CD4-positive, CD25-positive, alpha-beta regulatory T cell (primary cell): ENCODE measurements at regions not wholly inside any gene's neighbourhood (a gene's known extent, or its start where the extent isn't known, plus 50 kb on each side); places are given as distances from the start of the nearest gene placed in this dataset.
"Not testable (repeated sequence)": the region's sequence is repeated elsewhere in the genome, so short reads cannot be mapped to it uniquely, and the experiment has no call there.

Experiments used
- ATAC-seq, 2 donors: fragments of 150-1000 bp; cut with Tn5 transposase; one replicate each; pipeline ENCODE4 v1.10.0; 2021; ENCODE audit warnings: low read depth in 2 of 2, moderate number of reproducible peaks in 2 of 2, moderate library complexity in 1 of 2
- DNase-seq, 3 donors: peaks; one replicate each; pipeline versions ENCODE4 v3.0.0 to v3.0.0-alpha.2; 2012 to 2022; ENCODE audit warnings: mixed read lengths in 1 of 3
- H3K27ac ChIP-seq: one replicate; pipeline ENCODE4 v1.7.0; 2013; ENCODE audit warnings: mild to moderate bottlenecking, low read length; ENCODE audit not compliant: insufficient read depth, poor library complexity, severe bottlenecking
- H3K27me3 ChIP-seq: one replicate; pipeline ENCODE4 v1.7.0; 2013; ENCODE audit warnings: low read length; ENCODE audit not compliant: control insufficient read depth, insufficient read depth
- H3K36me3 ChIP-seq: one replicate; pipeline ENCODE4 v1.7.0; 2013; ENCODE audit warnings: mild to moderate bottlenecking, low read length, moderate library complexity; ENCODE audit not compliant: control insufficient read depth, insufficient read depth
- H3K4me1 ChIP-seq: 2 replicates; pipeline ENCODE4 v1.7.0; 2013; ENCODE audit warnings: mild to moderate bottlenecking, low read length; ENCODE audit not compliant: insufficient read depth, control insufficient read depth, poor library complexity, severe bottlenecking
- H3K4me3 ChIP-seq: one replicate; pipeline ENCODE4 v1.7.0; 2013; ENCODE audit warnings: low read depth, mild to moderate bottlenecking, low read length, moderate library complexity
- H3K9me3 ChIP-seq, 2 experiments: 1 replicate in 1 of 2; 2 replicates in 1 of 2; pipeline ENCODE4 v1.7.0; 2013; ENCODE audit warnings: low read length in 2 of 2, mild to moderate bottlenecking in 1 of 2, moderate library complexity in 1 of 2; ENCODE audit not compliant: control insufficient read depth in 2 of 2
- H3K27ac Mint-ChIP-seq, 3 donors: one replicate each; pipeline ENCODE4 v1.8.0; 2020 to 2022; ENCODE audit warnings: mild to moderate bottlenecking in 3 of 3, mixed read lengths in 3 of 3, moderate library complexity in 2 of 3
- H3K27me3 Mint-ChIP-seq: one replicate; pipeline ENCODE4 v1.8.0; 2022; ENCODE audit warnings: mild to moderate bottlenecking, mixed read lengths
- H3K36me3 Mint-ChIP-seq: one replicate; pipeline ENCODE4 v1.8.0; 2020; ENCODE audit warnings: mixed read lengths
- H3K4me1 Mint-ChIP-seq, 4 donors: one replicate each; pipeline ENCODE4 v1.8.0; 2020 to 2022; ENCODE audit warnings: mixed read lengths in 4 of 4, mild to moderate bottlenecking in 1 of 4
- H3K4me3 Mint-ChIP-seq, 4 donors: one replicate each; pipeline ENCODE4 v1.8.0; 2020 to 2022; ENCODE audit warnings: mild to moderate bottlenecking in 4 of 4, mixed read lengths in 4 of 4, moderate library complexity in 3 of 4
- H3K9me3 Mint-ChIP-seq, 7 donors: one replicate each; pipeline ENCODE4 v1.8.0; 2020 to 2022; ENCODE audit warnings: mixed read lengths in 7 of 7, mild to moderate bottlenecking in 3 of 7, moderate library complexity in 2 of 7

DNA sequence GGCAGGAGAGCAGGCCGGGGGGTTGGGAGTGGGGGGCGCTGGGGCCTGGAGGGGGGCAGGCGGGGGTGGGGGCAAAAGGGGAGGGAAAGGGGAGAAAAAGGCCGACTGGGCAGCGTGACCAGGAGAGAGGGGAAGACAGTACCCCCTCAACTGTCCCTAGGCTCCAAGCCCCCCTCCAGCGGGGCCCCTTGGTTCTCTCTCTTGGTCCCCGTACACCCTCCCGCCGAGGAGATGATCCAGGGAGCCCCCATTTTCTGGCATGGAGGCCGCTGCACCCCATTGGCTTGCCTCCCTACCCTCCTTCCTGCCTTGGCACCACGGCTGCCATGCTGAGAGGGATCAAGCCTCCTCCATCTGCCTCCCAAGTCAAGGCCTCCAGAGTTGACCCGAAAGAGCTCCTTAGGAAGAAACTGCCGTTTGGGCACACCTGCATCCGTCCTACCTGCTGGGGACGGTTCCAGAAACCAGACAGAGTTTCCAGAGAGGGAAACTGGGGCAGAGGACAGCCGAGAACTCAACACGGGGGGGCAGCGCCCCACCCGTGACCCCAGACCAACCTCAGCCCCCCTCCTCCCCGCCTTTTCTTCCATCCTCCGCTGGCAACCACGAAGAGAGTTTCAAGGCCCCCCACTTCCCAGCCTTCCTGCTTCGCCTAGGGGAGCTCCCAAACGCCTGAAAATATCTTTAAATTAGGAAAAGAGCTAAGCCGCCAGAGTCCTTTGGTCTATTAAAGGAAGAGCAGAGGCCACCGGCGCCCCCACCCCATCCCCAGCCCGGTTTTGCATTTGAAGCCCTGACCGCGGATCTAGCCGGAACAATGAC lies 155.9 kb downstream of the CRLF3 start:
- H3K4me3 ChIP-seq, DNase-seq, H3K4me1 ChIP-seq, H3K36me3 ChIP-seq, H3K27me3 Mint-ChIP-seq, H3K9me3 ChIP-seq, H3K4me1 Mint-ChIP-seq, H3K27ac ChIP-seq, ATAC-seq, H3K9me3 Mint-ChIP-seq, H3K27me3 ChIP-seq, H3K36me3 Mint-ChIP-seq: not testable (repeated sequence)
- Mint-ChIP-seq H3K4me3 (peak overlapping the region in 3 of 4 donors; percentile 58 to 68 (median 59)), H3K27ac (peak overlapping the region in 1 of 3 donors; percentile 80)

GRCh38 chr17:30667657-30668359 lies 156.7 kb downstream of the CRLF3 start:
- not testable (repeated sequence) for H3K27ac ChIP-seq, H3K36me3 Mint-ChIP-seq, H3K4me3 ChIP-seq, H3K27me3 ChIP-seq, H3K27me3 Mint-ChIP-seq, H3K9me3 ChIP-seq, H3K27ac Mint-ChIP-seq, H3K4me1 Mint-ChIP-seq, H3K36me3 ChIP-seq, H3K4me1 ChIP-seq, H3K9me3 Mint-ChIP-seq
- DNase-seq (peak in 1 of 3 donors; percentile 3), ATAC-seq (peak; percentile 64 to 67)
- H3K4me3 Mint-ChIP-seq, result peak overlapping the region in 1 of 4 donors; percentile 61

GRCh38 chr17:30666838-30667656 lies 157.4 kb downstream of the CRLF3 start:
- H3K4me3 ChIP-seq, result not testable (repeated sequence)
- peak overlapping the region; percentile 27 to 70 (median 47) for H3K4me3 Mint-ChIP-seq

DNA sequence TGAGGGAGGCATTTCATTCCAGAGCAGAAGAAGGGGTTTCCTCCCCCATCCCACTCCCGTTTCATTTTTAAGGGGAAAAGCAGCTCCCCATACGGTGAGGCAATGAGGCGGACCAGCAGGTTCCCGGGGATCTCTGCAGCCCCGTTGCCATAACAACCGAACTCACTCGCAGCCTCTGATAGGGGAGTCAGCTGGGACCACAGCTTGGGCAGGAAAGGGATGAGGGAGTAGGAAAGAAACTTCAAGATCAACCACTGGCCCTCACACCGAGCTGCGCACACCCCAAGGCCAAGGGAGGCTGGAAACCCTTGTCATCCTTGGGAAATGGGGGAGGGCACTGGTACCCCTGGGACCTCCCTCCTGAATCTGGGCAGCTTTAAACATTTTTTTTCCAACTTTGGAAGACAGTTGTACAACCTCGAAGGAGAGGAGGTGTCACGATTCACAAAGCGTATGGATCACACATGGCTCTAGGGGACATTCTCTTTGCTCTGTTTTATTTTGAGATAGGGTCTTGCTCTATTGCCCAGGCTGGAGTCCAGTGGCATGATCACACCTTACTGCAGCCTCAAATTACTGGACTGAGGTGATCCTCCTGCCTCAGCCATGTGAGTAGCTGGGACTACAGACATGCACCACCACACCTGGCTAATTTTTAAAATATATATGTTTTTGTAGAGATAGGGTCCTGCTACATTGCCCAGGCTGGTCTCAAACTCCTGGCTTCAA lies 160.6 kb downstream of the CRLF3 start:
- H3K4me3 Mint-ChIP-seq, H3K36me3 Mint-ChIP-seq, H3K36me3 ChIP-seq, H3K27ac ChIP-seq, H3K4me3 ChIP-seq, H3K4me1 Mint-ChIP-seq, H3K4me1 ChIP-seq, H3K9me3 Mint-ChIP-seq, H3K9me3 ChIP-seq, DNase-seq, H3K27me3 Mint-ChIP-seq, ATAC-seq, H3K27me3 ChIP-seq: not testable (repeated sequence)
- H3K27ac Mint-ChIP-seq, result peak overlapping the region in 1 of 3 donors; percentile 43

More at GRCh38 chr17:30666838-30667656, 157.4 kb downstream of the CRLF3 start:
- H3K4me1 Mint-ChIP-seq, H3K36me3 ChIP-seq, H3K9me3 ChIP-seq, H3K4me1 ChIP-seq, DNase-seq, H3K36me3 Mint-ChIP-seq, H3K27me3 Mint-ChIP-seq, ATAC-seq, H3K27ac ChIP-seq, H3K27ac Mint-ChIP-seq, H3K9me3 Mint-ChIP-seq, H3K27me3 ChIP-seq: not testable (repeated sequence)

GRCh38 chr17:30657148-30657547 lies 167.3 kb downstream of the CRLF3 start:
- not testable (repeated sequence) for H3K27me3 ChIP-seq, H3K27ac ChIP-seq, H3K9me3 ChIP-seq, H3K4me1 ChIP-seq, H3K4me3 ChIP-seq, ATAC-seq, H3K4me1 Mint-ChIP-seq, H3K27ac Mint-ChIP-seq, H3K9me3 Mint-ChIP-seq, H3K36me3 ChIP-seq, H3K4me3 Mint-ChIP-seq, H3K27me3 Mint-ChIP-seq, H3K36me3 Mint-ChIP-seq, DNase-seq

- DNase-seq, H3K27ac ChIP-seq, H3K27me3 ChIP-seq, H3K27ac Mint-ChIP-seq, H3K4me3 ChIP-seq, H3K36me3 ChIP-seq, H3K4me3 Mint-ChIP-seq, H3K4me1 ChIP-seq, H3K9me3 Mint-ChIP-seq, H3K4me1 Mint-ChIP-seq, H3K27me3 Mint-ChIP-seq, ATAC-seq, H3K36me3 Mint-ChIP-seq, H3K9me3 ChIP-seq: not testable (repeated sequence)
Measured at GRCh38 chr17:30653038-30653437, 171.5 kb downstream of the CRLF3 start.

DNA sequence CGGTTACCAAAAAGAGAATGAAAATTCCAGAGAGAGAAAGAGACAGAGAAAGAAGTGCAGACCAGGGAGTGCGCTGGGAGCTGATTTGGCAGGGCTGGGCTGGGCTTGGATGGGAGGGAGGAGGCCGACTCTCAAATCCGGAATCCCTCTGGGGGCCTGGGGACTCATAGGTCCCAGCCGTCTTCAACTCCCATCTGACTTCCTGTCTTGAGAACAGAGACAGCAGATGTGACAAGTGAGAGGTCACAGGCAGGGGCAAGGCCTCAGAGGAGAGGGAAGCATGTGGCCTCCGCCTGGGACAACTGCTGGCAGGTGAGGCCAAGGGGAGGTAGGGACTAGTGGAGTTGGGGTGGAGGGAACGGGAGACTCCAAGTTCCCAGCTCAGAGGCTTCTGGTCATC lies 172.9 kb downstream of the GOSR1 start:
- H3K27me3 Mint-ChIP-seq, H3K9me3 ChIP-seq, DNase-seq, H3K27me3 ChIP-seq, ATAC-seq, H3K27ac Mint-ChIP-seq, H3K36me3 Mint-ChIP-seq, H3K4me3 Mint-ChIP-seq, H3K36me3 ChIP-seq, H3K4me1 Mint-ChIP-seq, H3K27ac ChIP-seq, H3K9me3 Mint-ChIP-seq, H3K4me3 ChIP-seq, H3K4me1 ChIP-seq: not testable (repeated sequence)
